ENCODE measurements at regions not wholly inside any gene's neighbourhood (a gene's known extent, or its start where the extent isn't known, plus 50 kb on each side); places are given as distances from the start of the nearest gene placed in this dataset.

DNA sequence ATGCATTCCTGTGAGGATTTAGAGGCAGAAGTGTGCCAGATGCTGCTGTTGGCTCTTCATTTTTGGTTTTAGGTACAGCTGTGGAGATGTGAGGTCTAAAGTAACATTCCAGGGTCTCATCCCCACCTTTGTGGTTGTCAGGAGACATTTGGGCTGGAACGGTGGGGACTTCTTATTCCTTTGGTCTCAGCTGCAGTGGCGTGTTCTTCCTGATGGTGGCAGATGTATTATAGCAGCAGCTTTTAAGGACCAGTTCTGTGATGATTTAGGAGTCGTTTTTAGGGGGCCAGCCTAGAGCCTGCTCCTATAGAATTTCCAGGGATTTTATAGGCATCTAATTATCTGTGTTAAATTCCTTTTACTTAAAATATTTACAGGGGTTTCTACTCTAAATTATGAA, 221.0 kb upstream of the EOMES start:
- Histone ChIP-seq H3K27me3 (ENCODE audit: control insufficient read depth, insufficient read depth, low read length) (no peaks in the 10 kb centered on the region), H3K4me3 (ENCODE audit: insufficient read depth, low read depth, low read length) (no peak overlapping the region), H3K36me3 (replicated peaks; ENCODE audit: control insufficient read depth, insufficient read depth, low read length) (no peaks in the 10 kb centered on the region)
- peak; percentile 8 for DNase-seq

GRCh38 chr3:27945229-27945628, 223.1 kb upstream of the EOMES start:
- no peak overlapping the region for H3K4me3 ChIP-seq (ENCODE audit: insufficient read depth, low read depth, low read length)
- DNase-seq = no peak
- no peaks in the 10 kb centered on the region for H3K36me3 ChIP-seq (replicated peaks; ENCODE audit: control insufficient read depth, insufficient read depth, low read length)
- H3K27me3 ChIP-seq (ENCODE audit: control insufficient read depth, insufficient read depth, low read length) = no peaks in the 10 kb centered on the region

DNA sequence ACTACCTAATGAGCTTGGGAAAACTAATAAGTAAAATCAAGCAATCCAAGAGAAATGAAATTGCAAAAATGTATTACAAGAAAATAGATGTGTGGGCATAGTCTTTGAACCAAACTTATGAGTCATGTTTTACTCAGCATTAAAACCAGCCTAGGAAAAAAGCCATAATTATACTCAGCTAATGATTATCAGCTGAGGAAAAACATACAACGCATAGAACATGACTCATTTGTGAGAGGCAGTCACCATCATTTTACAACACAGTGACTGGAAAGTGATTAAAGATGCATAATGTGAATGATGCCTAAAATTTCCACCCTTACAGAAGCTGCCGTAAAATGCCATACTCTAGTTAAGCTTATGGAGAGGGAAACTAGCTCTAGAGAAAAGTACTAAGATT, 238.0 kb upstream of the EOMES start:
- Histone ChIP-seq H3K36me3 (replicated peaks; ENCODE audit: control insufficient read depth, insufficient read depth, low read length) (no peaks in the 10 kb centered on the region), H3K4me3 (ENCODE audit: insufficient read depth, low read depth, low read length) (no peak overlapping the region), H3K27me3 (ENCODE audit: control insufficient read depth, insufficient read depth, low read length) (no peaks in the 10 kb centered on the region)
- no peak for DNase-seq

- no peaks in the 10 kb centered on the region for H3K36me3 ChIP-seq (replicated peaks; ENCODE audit: control insufficient read depth, insufficient read depth, low read length)
- no peak overlapping the region for H3K4me3 ChIP-seq (ENCODE audit: insufficient read depth, low read depth, low read length)
- no peaks in the 10 kb centered on the region for H3K27me3 ChIP-seq (ENCODE audit: control insufficient read depth, insufficient read depth, low read length)
- DNase-seq = no peak
Observed at GRCh38 chr3:27963519-27963918, 241.4 kb upstream of the EOMES start.

DNA sequence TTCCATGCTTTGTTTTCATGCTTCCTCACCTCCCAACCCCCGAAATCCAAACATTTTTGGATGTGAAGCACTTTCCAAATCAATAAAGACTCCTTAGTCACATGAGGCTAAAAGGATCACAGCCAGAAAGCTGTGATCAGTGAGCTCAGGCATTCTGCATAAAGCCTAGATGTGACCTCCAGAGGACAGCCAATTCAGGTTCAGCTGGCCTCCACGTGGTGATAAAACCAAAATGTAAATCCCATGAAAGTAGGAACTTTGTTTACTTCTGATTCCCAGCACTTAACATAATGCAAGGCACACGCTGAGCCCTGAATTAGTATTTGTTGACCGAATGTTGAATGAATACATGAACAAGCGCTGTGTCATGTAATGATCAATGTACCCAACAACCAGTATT, 249.5 kb upstream of the EOMES start:
- H3K27me3 ChIP-seq (ENCODE audit: control insufficient read depth, insufficient read depth, low read length) = no peaks in the 10 kb centered on the region
- no peaks in the 10 kb centered on the region for H3K36me3 ChIP-seq (replicated peaks; ENCODE audit: control insufficient read depth, insufficient read depth, low read length)
- DNase-seq = no peak
- H3K4me3 ChIP-seq (ENCODE audit: insufficient read depth, low read depth, low read length) = no peak overlapping the region

DNA sequence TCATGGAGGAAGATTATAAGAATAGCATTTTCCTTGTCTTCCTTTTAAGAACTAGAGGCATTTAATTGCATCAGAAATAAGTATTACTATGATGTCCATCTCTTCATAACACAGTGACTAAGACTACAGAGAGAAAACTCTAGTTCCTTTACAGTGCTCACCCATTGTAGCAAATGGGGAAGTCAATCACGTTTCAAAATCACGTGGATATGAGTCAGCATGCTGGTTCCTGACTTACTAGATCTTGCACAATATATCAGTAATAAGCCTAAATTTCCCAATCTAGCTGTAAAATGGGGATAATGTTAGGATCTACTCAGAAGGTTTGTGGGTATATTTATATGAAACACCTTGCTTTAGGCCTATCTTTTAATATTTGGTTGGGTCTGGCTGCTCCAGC, 254.8 kb upstream of the EOMES start:
- no peaks in the 10 kb centered on the region for H3K36me3 ChIP-seq (replicated peaks; ENCODE audit: control insufficient read depth, insufficient read depth, low read length)
- H3K27me3 ChIP-seq (ENCODE audit: control insufficient read depth, insufficient read depth, low read length) = no peaks in the 10 kb centered on the region
- H3K4me3 ChIP-seq (ENCODE audit: insufficient read depth, low read depth, low read length) = no peak overlapping the region
- DNase-seq = no peak

DNA sequence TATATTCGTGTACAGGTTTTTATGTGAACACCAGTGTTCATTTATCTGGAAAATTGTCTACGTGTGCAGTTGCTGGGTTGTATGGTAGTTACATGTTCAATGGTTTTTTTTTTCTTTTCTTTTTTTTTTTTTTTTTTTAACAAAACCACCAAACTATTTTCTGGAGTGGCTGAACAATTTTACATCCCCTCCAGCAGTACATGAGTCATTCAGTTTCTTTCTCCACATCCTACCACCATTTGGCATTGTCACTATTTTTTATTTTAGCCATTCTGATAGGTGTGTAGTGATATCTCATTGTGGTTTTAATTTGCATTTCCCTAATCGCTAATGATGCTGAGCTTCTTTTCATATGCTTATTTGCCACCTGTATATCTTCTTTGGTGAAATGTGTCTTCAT, 256.3 kb upstream of the EOMES start:
- H3K36me3 ChIP-seq (replicated peaks; ENCODE audit: control insufficient read depth, insufficient read depth, low read length) = no peaks in the 10 kb centered on the region
- H3K4me3 ChIP-seq (ENCODE audit: insufficient read depth, low read depth, low read length) = no peak overlapping the region
- H3K27me3 ChIP-seq (ENCODE audit: control insufficient read depth, insufficient read depth, low read length) = no peaks in the 10 kb centered on the region
- no peak for DNase-seq

DNA sequence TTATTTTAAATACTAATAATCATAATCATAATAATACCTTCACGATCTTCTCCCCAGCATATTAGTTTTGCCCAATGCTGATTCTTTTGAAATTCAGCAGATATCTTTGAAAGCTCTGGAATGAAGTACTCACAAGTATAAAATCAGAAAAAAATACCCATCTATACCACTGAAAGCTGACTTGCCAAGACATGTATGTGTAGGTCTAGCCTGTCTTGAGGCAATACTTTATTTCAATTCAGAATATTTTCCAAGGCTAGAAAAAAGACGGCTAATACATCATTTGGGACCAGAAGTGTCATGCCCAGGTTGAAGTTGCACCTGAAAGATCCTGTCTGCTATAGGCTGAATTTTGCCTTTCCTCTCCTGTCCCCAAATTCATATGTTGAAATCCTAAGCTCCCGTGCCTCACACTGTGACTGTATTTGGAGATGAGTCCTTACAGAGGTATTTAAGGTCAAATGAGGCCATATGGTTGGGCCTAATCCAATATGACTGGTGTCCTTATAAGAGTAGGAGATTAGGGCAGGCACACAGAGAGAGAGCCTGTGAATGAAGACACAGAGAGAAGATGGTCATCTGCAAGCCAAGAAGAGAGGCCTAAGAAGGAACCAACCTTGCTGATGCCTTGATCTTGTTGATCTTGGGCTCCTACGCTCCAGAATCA, 255.9 kb upstream of the CMC1 start:
- no peaks in the 10 kb centered on the region for H3K36me3 ChIP-seq (replicated peaks; ENCODE audit: control insufficient read depth, insufficient read depth, low read length)
- DNase-seq = no peak
- H3K4me3 ChIP-seq (ENCODE audit: insufficient read depth, low read depth, low read length) = no peak overlapping the region
- H3K27me3 ChIP-seq (ENCODE audit: control insufficient read depth, insufficient read depth, low read length) = no peaks in the 10 kb centered on the region

GRCh38 chr3:27986234-27986879, 255.1 kb upstream of the CMC1 start:
- H3K27me3 ChIP-seq (ENCODE audit: control insufficient read depth, insufficient read depth, low read length) = no peaks in the 10 kb centered on the region
- peak; percentile 12 for DNase-seq
- H3K4me3 ChIP-seq (ENCODE audit: insufficient read depth, low read depth, low read length) = no peak overlapping the region
- no peaks in the 10 kb centered on the region for H3K36me3 ChIP-seq (replicated peaks; ENCODE audit: control insufficient read depth, insufficient read depth, low read length)

DNA sequence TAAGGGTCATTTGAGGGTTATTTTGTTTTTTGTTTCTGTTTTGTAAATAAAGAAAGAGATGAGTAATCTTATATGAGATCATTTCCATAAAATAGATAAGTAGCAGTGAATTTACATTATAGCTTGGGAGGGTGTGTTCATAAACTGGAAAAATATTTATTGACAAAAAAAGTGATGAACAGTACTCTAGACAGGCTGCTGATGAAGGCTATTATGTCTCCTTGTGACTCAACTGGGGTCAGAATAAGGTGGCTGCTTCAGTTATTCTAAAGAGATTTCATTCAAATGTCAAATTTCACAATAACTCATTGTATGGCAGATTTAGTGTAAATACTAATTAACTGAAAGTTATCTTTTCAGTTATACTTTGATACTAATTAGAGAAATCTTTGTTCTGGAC, 251.1 kb upstream of the CMC1 start:
- Histone ChIP-seq H3K36me3 (replicated peaks; ENCODE audit: control insufficient read depth, insufficient read depth, low read length) (no peaks in the 10 kb centered on the region), H3K4me3 (ENCODE audit: insufficient read depth, low read depth, low read length) (no peak overlapping the region), H3K27me3 (ENCODE audit: control insufficient read depth, insufficient read depth, low read length) (no peaks in the 10 kb centered on the region)
- DNase-seq = no peak

DNA sequence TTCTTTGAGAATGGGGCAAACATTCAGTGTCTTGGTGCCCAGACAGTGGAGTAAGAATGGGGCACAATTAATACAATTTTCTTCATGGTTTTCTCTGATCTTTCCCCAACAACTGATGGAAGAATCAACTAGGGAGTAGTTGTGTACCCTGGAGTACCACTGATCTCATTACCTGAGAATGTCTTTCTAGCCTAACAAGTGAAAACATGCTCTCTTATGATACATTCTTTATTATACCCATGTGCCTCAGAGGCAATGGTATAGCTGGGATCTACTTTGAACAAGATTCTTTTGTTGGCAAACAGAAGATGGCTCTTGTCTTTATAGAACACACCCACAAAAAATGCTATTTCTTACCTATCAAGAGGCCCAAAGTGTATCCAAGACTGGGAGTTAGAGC, 250.6 kb upstream of the CMC1 start:
- no peak overlapping the region for H3K4me3 ChIP-seq (ENCODE audit: insufficient read depth, low read depth, low read length)

DNA sequence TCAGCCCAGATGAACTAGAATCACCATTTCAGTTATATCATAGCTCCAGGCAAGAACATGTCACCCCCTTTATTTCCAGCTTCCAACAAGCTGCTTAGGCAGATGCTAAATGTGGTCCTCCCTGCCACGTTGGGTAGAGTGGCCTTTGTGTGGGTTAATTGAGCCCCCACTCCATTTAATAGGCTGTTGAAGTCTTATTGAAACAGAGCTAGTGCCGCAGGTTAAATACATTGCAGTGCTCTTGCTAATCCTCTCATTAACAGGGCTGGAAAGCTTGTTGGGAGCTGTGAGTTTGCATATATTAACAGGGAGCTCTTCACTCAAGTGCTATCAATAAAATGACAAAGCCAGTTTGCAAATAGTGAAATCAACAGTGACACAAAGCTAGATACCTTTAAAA, 248.4 kb upstream of the CMC1 start:
- no peak for DNase-seq
- no peaks in the 10 kb centered on the region for H3K27me3 ChIP-seq (ENCODE audit: control insufficient read depth, insufficient read depth, low read length)
- no peak overlapping the region for H3K4me3 ChIP-seq (ENCODE audit: insufficient read depth, low read depth, low read length)
- H3K36me3 ChIP-seq (replicated peaks; ENCODE audit: control insufficient read depth, insufficient read depth, low read length) = no peaks in the 10 kb centered on the region

More for the DNA sequence above, 250.6 kb upstream of the CMC1 start:
- no peaks in the 10 kb centered on the region for H3K36me3 ChIP-seq (replicated peaks; ENCODE audit: control insufficient read depth, insufficient read depth, low read length)
- H3K27me3 ChIP-seq (ENCODE audit: control insufficient read depth, insufficient read depth, low read length) = no peaks in the 10 kb centered on the region
- no peak for DNase-seq

DNA sequence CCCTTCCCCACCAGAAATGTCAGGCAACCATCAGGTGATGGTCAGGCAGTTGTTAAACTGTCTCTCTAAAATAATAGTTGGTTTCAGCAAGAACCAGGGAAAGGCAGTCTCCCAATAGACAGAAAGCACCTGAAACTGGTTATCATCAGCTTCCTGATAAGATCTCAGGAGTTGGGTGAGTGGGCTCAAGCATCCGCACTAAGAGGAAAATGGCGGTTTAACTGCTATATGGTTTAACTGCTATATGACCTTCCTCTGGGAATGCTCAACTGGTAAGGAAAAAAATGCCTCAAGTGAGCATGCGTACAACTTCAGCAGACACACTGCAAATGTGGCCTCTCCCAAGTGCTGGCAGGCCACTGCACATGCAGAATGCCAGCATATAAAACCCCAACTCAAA, 240.8 kb upstream of the CMC1 start:
- no peak overlapping the region for H3K4me3 ChIP-seq (ENCODE audit: insufficient read depth, low read depth, low read length)
- no peaks in the 10 kb centered on the region for H3K27me3 ChIP-seq (ENCODE audit: control insufficient read depth, insufficient read depth, low read length)
- H3K36me3 ChIP-seq (replicated peaks; ENCODE audit: control insufficient read depth, insufficient read depth, low read length) = no peaks in the 10 kb centered on the region
- DNase-seq = no peak

- no peaks in the 10 kb centered on the region for H3K27me3 ChIP-seq (ENCODE audit: control insufficient read depth, insufficient read depth, low read length)
- no peak for DNase-seq
- no peak overlapping the region for H3K4me3 ChIP-seq (ENCODE audit: insufficient read depth, low read depth, low read length)
- H3K36me3 ChIP-seq (replicated peaks; ENCODE audit: control insufficient read depth, insufficient read depth, low read length) = no peaks in the 10 kb centered on the region
Observed at GRCh38 chr3:28008235-28008634, 233.2 kb upstream of the CMC1 start.

DNA sequence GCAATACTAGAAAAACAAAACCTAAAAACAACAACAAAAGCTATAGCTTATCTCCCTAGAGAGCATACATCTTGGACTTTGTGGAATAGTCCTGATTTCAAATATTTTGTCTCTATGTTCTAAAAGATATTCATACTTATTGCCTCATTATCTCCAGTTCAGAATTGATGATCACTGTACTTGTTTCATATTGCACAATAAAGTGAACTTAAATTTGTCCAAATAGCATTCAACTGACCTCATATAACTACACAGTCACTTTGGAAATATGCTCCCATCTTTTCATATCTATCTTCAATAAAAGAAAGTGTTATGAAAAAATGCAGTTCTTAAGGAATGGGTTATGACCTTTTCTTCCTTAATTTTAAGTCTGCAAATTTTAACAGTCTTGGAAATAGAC, 228.6 kb upstream of the CMC1 start:
- DNase-seq = no peak
- no peak overlapping the region for H3K4me3 ChIP-seq (ENCODE audit: insufficient read depth, low read depth, low read length)
- no peaks in the 10 kb centered on the region for H3K36me3 ChIP-seq (replicated peaks; ENCODE audit: control insufficient read depth, insufficient read depth, low read length)
- no peaks in the 10 kb centered on the region for H3K27me3 ChIP-seq (ENCODE audit: control insufficient read depth, insufficient read depth, low read length)

Data from H7 (cell line).